ENCODE measurements at regions not wholly inside any gene's neighbourhood (a gene's known extent, or its start where the extent isn't known, plus 50 kb on each side); places are given as distances from the start of the nearest gene placed in this dataset.

DNA sequence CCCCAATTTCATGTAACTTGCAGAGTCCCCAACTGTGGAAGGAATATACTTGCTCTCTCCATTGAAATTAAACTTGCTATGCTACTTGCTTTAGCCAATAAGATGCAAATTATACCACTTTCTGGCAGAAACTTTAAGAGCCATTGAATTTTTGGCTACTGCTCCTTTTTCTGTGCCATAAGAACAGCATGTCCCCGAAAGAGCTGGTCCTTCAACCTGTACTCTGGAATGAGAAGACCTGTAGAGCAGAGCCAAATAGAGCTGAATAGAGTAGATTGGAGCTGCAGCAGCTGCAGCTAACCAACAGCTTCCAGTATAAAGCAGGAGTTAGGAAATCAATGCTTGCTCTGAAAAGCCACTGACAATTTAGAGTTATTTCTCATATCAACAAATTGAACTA lies 472.3 kb upstream of the B3GALT2 start:
- TF ChIP-seq, protein P1, sequence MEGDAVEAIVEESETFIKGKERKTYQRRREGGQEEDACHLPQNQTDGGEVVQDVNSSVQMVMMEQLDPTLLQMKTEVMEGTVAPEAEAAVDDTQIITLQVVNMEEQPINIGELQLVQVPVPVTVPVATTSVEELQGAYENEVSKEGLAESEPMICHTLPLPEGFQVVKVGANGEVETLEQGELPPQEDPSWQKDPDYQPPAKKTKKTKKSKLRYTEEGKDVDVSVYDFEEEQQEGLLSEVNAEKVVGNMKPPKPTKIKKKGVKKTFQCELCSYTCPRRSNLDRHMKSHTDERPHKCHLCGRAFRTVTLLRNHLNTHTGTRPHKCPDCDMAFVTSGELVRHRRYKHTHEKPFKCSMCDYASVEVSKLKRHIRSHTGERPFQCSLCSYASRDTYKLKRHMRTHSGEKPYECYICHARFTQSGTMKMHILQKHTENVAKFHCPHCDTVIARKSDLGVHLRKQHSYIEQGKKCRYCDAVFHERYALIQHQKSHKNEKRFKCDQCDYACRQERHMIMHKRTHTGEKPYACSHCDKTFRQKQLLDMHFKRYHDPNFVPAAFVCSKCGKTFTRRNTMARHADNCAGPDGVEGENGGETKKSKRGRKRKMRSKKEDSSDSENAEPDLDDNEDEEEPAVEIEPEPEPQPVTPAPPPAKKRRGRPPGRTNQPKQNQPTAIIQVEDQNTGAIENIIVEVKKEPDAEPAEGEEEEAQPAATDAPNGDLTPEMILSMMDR (IDR thresholded peaks at IDR 0.05; ENCODE audit: control extremely low read depth, extremely low read depth), result no peak
- no peaks in the 10 kb centered on the region for H3K27me3 ChIP-seq (ENCODE audit: control insufficient read depth in 3 of 3, insufficient read depth in 3 of 3, low read length in 2 of 3)
- peaks cover 0 to 6% (median 3%) of the 10 kb centered on the region in 4 donors for H3K9me3 ChIP-seq (ENCODE audit: control insufficient read depth in 4 of 4, insufficient read depth in 3 of 4, low read length in 3 of 4)
- no peak overlapping the region for H3K9ac ChIP-seq (ENCODE audit: insufficient read depth in 1 of 2, low read length in 2 of 2)
- no peaks in the 10 kb centered on the region for H3K36me3 ChIP-seq (ENCODE audit: control insufficient read depth in 4 of 4, insufficient read depth in 4 of 4, low read length in 4 of 4)
- H3K4me1 ChIP-seq (ENCODE audit: control insufficient read depth in 5 of 5, insufficient read depth in 5 of 5, low read length in 5 of 5), result peaks cover 0 to 5% (median 0%) of the 10 kb centered on the region in 5 donors
- H3K4me3 ChIP-seq, result no peak overlapping the region
- ATAC-seq (ENCODE audit: insufficient read depth, low FRiP score) (peak; percentile 29), DNase-seq (no peak)
- 53 to 83% methylated on average over 1 of the region's 1 CpG for WGBS, 2 donors
- no peak overlapping the region for H3K27ac ChIP-seq (ENCODE audit: low read depth in 1 of 2, low read length in 1 of 2)

DNA sequence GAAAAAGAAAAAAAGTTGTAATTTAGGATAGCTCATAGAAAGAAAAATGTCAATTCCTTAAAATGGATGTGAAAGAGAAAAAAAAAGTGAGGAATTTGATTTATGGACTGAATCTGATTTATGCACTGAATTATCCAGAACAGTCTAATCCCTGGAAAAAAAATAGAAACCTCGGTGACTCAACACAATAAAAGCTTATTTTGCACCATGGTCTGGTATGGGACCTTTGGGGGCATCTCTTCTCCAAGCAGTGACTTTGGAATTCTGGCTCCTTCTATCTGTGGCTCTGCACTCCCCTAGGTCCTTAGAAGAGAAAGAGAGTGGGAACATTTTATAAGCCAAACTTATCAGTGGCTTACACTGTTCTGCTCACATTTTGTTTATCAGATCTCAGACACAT lies 471.7 kb upstream of the B3GALT2 start:
- Histone ChIP-seq H3K9ac (ENCODE audit: insufficient read depth in 1 of 2, low read length in 2 of 2) (no peak overlapping the region), H3K36me3 (ENCODE audit: control insufficient read depth in 4 of 4, insufficient read depth in 4 of 4, low read length in 4 of 4) (no peaks in the 10 kb centered on the region), H3K27ac (ENCODE audit: low read depth in 1 of 2, low read length in 1 of 2) (no peak overlapping the region), H3K4me1 (ENCODE audit: control insufficient read depth in 5 of 5, insufficient read depth in 5 of 5, low read length in 5 of 5) (peaks cover 0 to 5% (median 0%) of the 10 kb centered on the region in 5 donors), H3K9me3 (ENCODE audit: control insufficient read depth in 4 of 4, insufficient read depth in 3 of 4, low read length in 3 of 4) (peaks cover 0 to 6% (median 4%) of the 10 kb centered on the region in 4 donors), H3K27me3 (ENCODE audit: control insufficient read depth in 3 of 3, insufficient read depth in 3 of 3, low read length in 2 of 3) (no peaks in the 10 kb centered on the region), H3K4me3 (no peak overlapping the region)
- DNase-seq (no peak), ATAC-seq (ENCODE audit: insufficient read depth, low FRiP score) (no peak)
- WGBS, 2 donors, result 81 to 91% methylated on average over 1 of the region's 1 CpG
- TF ChIP-seq, protein P1 (IDR thresholded peaks at IDR 0.05; ENCODE audit: control extremely low read depth, extremely low read depth), result no peak

DNA sequence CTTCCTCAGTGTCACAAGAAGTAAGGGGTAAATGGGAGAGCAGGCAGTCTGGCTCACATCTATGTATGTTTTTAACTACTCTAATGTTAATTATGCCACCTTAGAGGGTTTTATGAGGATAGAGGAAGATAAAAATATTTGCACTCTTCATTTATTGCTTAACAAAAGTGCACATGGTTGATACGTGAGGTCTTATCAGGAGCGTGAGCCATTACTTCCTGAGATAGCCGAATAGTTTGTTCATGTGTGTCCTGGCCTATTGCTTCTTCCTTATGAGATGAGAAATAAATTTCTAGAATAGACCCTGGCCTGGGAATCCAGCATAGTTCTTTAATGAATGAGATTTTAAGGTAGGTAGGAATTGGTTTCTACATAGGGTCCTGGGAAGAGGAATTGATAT lies 471.1 kb upstream of the B3GALT2 start:
- no peaks in the 10 kb centered on the region for H3K27me3 ChIP-seq (ENCODE audit: control insufficient read depth in 3 of 3, insufficient read depth in 3 of 3, low read length in 2 of 3)
- H3K9ac ChIP-seq (ENCODE audit: insufficient read depth in 1 of 2, low read length in 2 of 2), result no peak overlapping the region
- TF ChIP-seq, protein P1 (IDR thresholded peaks at IDR 0.05; ENCODE audit: control extremely low read depth, extremely low read depth), result no peak
- peaks cover 0 to 5% (median 0%) of the 10 kb centered on the region in 5 donors for H3K4me1 ChIP-seq (ENCODE audit: control insufficient read depth in 5 of 5, insufficient read depth in 5 of 5, low read length in 5 of 5)
- DNase-seq (no peak), ATAC-seq (ENCODE audit: insufficient read depth, low FRiP score) (no peak)
- 60 to 76% methylated on average over 3 of the region's 3 CpGs for WGBS, 2 donors
- peaks cover 0 to 6% (median 4%) of the 10 kb centered on the region in 4 donors for H3K9me3 ChIP-seq (ENCODE audit: control insufficient read depth in 4 of 4, insufficient read depth in 3 of 4, low read length in 3 of 4)
- H3K36me3 ChIP-seq (ENCODE audit: control insufficient read depth in 4 of 4, insufficient read depth in 4 of 4, low read length in 4 of 4), result no peaks in the 10 kb centered on the region
- H3K4me3 ChIP-seq, result no peak overlapping the region
- no peak overlapping the region for H3K27ac ChIP-seq (ENCODE audit: low read depth in 1 of 2, low read length in 1 of 2)

DNA sequence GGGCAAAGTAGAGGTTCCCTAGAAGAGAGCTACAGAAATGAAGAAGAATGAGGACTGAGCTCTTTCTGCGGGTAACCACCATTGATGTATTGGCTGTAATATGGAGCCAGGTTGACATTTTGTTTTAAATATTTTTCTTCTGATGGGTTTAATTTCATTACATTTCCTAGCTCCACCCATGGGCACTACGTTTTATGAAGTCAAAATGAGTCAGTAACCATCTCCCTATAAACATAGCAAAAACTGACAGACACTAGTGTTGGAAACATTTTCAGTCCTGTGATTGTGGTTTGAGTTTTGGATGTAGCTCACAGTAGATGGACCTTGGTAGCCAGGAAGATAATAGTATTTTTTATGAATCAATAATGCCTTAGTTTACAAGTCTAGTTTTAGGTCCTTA lies 470.4 kb upstream of the B3GALT2 start:
- Histone ChIP-seq H3K9ac (ENCODE audit: insufficient read depth in 1 of 2, low read length in 2 of 2) (no peak overlapping the region), H3K9me3 (ENCODE audit: control insufficient read depth in 4 of 4, insufficient read depth in 3 of 4, low read length in 3 of 4) (peaks cover 0 to 6% (median 4%) of the 10 kb centered on the region in 4 donors), H3K27me3 (ENCODE audit: control insufficient read depth in 3 of 3, insufficient read depth in 3 of 3, low read length in 2 of 3) (no peaks in the 10 kb centered on the region), H3K36me3 (ENCODE audit: control insufficient read depth in 4 of 4, insufficient read depth in 4 of 4, low read length in 4 of 4) (no peaks in the 10 kb centered on the region), H3K4me1 (ENCODE audit: control insufficient read depth in 5 of 5, insufficient read depth in 5 of 5, low read length in 5 of 5) (peaks cover 0 to 5% (median 0%) of the 10 kb centered on the region in 5 donors), H3K4me3 (no peak overlapping the region), H3K27ac (ENCODE audit: low read depth in 1 of 2, low read length in 1 of 2) (no peak overlapping the region)
- ATAC-seq (ENCODE audit: insufficient read depth, low FRiP score), result no peak
- 87 to 93% methylated on average over 2 of the region's 2 CpGs for WGBS, 2 donors
- DNase-seq, result no peak
- TF ChIP-seq, protein P1 (IDR thresholded peaks at IDR 0.05; ENCODE audit: control extremely low read depth, extremely low read depth), result no peak

Measured in lung (tissue), 11 donors.